Occipital lobe (tissue), 1 donor: ENCODE measurements at regions not wholly inside any gene's neighbourhood (a gene's known extent, or its start where the extent isn't known, plus 50 kb on each side); places are given as distances from the start of the nearest gene placed in this dataset.

Source experiments
- DNase-seq: peaks from one replicate; lab custom pipeline; 2025; lab: John Stamatoyannopoulos, UW

DNA sequence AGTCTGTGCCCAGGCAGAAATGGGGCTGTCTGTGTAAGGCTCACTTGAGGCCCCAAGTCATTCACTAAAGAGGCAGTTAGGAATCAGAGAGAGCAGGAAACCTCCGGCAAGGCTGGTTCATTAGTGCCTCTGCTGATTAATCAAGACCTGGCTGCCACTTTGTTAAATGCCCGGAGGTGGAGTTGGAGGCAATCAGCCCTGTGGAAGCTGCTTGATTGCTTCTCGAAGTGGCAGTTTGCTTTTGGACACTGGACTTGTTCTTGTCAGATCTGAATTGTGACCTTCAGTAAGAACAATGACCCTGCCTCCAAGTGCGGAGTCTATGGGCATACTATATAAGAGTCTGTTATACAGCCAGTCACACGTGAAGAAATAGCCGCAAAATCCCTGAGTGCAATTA lies 183.9 kb upstream of the LINC00305 start:
- no peak for DNase-seq

DNA sequence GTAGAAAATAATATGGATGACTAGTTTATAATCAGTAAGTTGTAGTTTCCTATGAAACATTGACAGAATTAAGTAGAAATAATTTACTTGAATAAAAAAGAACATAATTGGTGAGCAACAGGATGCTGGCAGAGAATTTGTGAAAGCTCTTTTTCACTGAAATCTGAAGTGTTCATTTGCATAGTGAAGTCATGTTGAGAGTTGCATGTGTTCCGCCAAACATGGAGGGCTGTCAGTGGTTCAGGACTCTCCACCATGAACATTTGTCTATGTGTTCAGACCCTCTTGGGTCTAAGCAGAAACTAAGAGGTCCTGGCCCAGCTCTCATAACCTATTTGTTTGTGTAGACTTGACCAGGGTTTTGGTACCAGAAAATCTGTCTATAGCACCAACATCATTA lies 182.5 kb upstream of the LINC00305 start:
- no peak for DNase-seq

DNA sequence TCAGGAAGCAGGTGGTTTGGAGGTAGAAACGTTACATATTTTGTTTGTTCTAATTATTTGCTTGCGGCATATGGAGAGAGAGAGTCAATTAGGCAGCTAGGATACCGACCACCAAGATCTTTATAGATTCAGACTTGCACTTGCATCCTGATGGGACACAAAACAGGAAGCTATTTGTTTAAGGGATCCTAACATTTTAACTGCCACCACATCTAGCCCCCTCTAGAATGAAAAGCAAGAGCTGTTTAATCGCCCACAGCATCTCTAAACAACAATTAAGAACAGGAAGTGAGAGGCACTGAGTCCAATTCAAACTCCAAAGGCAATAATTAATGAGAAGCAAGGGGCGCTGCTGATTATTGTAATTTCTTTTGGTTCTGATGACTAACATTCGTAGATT lies 182.0 kb upstream of the LINC00305 start:
- no peak for DNase-seq

DNA sequence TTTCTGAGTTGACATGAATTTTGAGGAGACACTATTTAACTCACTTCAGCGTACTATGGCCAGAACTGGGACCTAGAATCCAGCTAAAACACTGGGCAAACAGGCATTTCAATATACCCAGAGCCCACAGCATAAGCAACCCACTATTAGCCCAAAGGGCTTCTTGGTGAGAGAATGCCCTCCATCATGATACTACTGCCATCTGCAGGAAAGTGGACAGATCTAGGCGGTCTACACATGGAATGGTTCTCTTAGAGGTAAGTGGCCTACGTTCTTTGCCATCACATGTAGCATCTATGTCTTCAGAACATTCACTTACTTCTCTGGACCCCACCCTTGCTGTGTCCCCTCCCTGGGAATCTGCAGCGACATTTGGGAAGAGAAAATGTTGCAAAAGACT lies 181.3 kb upstream of the LINC00305 start:
- no peak for DNase-seq

DNA sequence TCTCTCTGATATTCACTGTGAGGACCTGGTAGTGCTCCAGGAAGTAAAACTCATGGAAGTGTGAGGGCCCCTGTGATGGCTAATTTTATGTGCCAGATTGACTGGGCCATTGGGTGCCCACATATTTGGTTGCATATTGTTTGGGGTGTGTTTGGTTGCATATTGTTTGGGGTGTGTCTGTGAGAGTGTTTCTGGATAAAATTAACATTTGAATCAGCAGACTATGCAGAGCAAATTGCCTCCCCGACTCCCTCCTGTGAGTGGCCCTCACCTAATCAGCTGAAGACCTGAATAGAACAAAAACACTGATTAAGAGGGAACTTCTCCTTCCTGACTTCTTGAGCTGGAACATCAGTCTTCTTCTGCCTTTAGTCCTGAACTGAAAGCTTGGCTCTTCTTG lies 173.3 kb upstream of the LINC00305 start:
- no peak for DNase-seq

DNA sequence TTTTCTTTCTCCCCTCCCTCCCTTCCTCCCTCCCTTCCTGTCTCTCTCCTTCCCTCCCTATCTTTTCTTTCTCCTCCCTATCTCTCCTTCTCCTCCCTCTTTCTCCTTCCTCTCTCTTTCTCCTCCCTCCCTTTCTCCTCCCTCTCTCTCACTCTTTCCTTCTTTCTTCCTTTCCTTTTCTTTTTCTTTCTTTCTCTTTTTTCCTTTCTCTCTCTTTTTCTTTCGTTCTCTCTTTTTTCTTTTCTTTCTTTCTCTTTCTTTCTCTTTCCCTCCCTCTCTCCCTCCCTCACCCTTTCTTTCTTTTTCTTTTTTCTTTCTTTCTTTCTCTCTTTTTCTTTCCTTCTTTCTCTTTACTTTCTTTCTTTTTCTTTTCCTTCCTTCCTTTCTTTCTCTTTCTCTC lies 169.7 kb upstream of the LINC00305 start:
- DNase-seq, result no peak

DNA sequence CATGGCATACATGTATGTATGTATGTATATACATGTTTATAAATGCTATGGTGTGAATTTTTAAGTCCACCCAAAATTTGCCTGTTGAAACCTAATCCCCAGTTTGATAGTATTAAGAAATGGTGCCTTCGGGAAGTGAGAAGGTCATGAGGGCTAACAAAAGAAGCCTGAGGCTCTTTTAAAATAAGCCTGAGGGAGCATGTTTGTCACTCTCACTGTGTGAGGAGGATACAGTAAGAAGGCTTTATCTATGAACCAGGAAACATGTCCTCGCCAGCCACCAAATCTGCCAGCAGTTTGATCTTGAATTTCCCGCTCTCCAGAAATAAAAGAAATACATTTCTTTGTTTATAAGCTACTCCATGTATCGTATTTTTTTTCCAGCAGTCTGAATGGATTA lies 163.0 kb upstream of the LINC00305 start:
- DNase-seq, result no peak

DNA sequence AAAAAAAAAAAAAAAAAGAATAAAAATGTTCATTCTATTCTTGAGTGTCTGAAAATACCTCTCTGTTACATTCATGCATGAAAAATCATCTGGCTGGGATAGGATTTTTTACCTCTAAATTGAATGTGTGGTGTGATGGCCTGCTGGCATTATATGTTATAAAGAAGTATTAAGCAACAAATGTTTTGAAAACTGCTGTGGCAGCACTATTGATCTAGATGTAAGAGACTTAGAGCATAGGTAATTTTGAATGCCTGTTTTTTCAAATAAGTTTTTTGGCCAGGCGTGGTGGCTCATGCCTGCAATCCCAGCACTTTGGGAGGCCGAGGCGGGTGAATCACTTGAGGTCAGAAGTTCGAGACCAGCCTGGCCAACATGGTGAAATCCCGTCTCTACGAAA lies 147.0 kb upstream of the LINC00305 start:
- no peak for DNase-seq

DNA sequence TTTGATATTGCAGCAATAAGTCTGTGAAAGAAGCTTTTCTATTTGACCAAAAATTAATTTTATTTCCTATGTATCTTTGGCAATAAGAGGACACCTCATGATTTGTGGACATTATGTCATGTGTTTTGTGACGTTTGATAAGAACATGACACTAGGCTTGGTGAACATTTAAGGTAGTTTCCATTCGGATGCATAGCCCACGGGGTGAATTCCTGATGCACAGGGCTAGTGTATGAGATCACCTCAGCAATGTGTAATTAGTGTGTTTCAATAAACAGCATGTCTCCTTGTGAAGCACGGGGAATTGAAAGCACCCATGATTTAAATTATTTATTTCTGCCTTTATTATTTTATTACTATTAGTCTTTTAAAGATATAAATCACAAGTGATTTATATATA lies 146.1 kb upstream of the LINC00305 start:
- DNase-seq, result no peak

DNA sequence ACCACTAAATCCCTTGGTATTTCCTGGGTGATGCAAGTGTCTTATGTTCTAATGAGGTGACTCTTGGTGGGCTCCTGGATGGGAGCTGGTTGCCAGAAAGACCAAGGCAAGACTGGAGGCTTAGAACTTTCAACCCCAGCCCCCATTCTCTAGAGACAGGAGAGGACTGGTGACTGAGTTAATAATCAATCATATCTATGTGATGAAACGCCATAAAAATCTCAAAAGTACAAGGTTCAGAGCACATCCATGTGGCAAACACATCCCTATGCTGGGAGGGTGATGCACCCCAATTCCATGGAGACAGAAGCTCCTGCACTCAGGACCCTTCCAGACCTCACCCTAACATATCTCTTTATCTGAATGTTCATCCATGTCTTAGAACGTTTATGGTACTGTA lies 139.5 kb upstream of the LINC00305 start:
- no peak for DNase-seq

DNA sequence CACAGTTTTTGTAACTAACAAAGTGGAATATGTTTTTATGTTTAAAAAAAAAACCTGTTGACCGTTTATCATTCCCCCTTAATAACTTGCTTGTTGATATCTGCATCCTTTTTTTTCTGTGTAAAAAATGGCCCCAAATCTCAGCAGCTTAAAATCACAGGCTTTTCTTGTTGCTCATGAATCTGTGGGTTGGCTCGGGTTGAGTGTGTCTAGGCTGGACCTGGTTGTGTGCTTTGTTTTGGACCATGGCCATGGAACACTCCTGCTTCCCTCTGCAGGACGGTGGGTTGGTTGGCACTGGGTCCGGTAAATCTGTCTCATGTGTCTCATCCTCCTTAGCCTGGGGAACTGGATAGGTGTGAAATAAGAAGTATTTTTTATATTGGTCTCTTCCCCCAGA lies 139.0 kb upstream of the LINC00305 start:
- no peak for DNase-seq

DNA sequence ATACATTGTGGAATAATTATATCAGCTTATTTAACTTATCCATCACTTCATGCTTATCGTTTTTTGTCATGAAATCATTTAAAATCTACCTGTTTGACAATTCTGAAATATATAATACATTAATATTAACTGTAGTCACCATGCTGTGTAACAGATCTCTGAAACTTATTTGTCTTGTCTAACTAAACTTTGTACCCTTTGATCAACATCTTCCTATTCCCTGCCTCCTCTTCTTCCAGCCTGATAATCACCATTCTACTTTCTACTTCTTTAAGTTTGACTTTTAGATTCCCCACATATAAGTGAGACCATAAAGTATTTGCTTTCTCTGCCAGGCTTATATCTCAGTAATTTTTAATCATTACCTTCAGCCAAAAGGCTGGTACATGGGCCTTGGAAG lies 134.2 kb upstream of the LINC00305 start:
- DNase-seq, result no peak

DNA sequence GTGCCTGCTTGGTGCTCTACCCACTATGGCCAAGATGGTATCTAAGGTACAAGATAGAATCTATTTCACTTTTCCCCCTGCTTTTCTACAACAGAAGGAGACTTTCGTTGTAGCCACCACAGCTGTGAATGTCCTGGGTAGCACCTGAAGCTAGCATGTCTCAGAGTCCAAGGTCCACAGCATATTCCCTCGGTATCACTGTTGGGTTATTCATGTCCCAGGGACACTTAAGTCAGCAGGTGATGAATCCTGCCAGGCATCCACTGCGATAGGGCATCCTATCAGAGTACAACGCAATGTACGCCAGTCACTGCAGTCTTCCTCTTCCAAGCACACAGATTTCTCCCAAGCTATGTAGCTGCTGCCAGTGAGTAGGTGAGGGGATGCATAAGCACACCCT lies 129.1 kb upstream of the LINC00305 start:
- DNase-seq, result no peak

DNA sequence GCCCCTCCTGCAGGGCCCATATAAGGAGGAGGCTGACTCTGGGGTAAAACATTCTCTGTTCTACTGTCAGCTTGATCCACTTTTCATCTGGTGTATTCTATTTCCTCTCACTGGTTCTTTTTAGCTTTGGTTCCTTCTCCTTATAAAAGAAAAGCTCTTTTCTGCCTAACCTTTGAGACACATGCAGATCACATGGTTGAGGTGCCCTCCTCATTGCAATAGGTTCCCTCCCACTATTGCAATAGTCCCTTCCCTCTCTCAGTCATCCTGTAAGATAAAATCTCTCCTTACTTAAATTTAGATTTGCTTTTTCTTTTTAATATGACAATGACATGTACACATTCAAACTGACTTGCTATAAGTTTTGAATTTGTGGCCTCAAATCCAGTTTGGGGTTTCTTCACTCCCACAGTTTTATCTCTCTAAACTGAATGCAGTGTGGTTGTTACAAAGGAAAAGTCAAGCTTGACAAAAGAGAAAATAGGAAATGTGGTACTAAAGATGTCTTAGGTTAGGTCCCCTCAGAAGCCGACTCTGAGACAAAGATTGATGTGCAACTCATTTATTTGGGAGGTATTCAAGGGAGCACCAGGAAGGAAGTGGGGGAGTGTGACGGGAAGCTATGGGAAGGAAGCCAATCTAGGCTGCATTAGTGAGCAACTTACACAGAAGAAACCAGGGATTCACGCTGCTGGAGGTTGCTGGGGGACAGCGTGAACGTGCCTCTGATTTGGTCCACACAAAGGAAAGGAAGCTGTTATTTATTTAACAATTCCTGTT lies 127.6 kb upstream of the LINC00305 start:
- DNase-seq, result no peak

DNA sequence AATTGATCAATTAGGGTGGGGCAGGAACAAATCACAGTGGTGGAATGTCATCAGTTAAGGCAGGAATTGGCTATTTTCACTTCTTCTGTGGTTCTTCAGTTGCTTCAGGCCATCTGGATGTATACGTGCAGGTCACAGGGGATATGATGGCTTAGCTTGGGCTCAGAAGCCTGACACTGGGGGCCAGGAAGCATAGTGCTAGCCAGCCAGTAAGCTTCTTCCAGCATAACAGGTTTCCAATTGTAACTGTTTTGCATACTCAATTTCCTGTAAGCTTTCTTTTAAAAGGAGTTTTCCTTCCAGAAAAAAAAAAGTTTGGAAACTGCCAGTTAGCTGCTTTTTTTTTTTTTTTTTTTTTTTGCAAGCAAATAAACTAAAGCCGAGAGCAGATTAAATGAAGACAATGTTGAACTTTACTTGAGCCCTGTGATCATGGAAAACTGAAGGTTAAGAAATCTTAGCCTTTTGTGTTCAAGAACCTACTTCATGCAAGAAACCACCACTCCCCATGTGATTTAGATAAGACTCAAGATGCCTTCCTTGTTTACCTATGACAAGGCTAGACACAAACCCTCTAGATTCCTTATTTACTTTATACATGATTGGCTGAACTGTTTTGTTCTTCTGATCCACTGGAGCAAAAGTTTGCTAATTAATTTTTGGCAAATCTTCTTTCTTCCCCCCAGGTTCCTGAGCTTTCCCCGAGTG lies 126.9 kb upstream of the LINC00305 start:
- no peak for DNase-seq

DNA sequence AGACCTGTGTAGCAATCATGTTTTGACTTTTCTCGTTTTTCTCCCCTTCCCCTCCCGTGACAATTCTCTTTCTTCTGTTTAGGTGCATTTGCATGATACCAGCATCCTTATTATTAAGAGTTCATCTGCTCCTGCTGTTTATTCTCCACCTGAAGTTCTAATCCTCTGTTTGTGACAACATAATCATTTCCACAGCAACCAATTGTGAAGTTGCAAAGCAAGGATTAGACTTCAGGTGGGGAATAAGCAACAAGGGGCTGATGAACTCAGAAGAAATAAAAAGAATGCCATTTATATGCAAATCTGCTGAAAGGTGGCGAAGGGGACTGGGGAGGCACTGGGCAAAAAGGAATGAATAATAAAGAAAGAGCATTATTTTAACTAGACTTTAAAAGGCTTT lies 124.8 kb upstream of the LINC00305 start:
- DNase-seq, result no peak

DNA sequence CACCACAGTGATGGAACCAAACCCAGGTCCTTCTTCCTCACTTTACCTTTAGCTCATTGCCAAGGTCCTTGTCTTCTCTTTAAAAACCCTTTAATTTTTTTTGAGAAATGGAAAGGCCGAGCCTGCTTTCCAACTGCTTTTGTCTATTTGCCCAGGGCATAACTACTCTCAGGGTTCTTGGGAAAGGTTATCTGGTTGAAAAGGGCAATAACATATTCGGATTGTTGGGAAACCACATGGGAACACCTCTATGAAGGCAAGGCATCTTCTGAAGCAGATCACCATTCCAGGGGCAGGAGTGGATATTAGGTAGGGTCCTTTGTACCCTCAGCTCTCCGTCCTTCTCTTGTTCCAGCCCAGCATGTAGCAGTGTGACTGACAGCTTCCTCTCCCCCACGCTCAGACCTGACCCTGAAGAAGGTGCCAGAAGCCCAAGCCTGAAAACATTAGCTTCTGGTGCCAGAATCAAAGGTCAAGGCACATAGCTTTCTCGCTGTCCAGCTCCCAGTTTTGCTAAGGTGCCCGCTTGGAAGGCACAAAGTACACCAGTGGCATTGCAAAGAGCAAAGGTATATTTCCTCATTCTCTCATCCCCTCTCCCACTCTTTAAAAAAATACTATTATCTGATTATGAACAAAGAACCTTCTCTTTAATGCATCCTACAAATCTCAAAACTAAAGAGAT lies 123.2 kb upstream of the LINC00305 start:
- DNase-seq, result no peak

DNA sequence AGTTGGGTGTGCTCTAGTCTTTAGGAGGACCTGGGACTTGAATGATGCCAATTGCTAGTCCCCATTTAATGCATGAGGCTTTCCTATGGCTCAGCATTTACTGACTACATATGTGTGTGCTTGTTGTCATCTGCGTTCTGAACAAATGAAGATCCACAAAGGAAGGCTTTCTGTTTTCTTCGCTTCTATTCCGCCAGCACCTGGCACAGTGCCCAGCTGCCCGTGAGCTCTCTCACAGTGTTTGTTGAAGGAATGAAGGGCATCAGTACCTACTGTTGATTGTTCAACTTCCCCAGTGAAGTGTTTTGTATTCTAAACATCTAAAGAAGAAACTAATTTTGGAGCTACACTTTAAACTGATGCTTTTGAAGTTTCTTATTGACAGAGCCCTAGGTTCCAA lies 122.4 kb upstream of the LINC00305 start:
- no peak for DNase-seq

DNA sequence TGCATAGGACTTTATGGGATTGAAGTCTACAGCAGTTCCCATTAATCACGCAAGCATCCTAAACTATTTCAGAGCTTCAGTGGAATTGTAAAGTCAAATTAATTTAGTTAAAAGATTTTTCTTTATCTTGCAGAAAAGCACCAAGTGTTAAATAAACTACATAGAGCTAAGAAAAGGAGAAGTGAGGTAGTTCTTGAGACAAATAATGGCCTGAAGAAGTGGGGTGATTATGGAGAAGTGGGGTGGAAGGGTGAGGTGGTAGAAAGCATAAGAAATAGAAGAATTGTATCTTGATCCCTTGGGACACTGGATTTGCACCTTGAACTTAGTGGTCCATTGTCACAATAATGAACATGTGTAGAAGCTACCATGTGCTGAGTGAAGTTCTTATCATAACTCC lies 121.7 kb upstream of the LINC00305 start:
- no peak for DNase-seq

DNA sequence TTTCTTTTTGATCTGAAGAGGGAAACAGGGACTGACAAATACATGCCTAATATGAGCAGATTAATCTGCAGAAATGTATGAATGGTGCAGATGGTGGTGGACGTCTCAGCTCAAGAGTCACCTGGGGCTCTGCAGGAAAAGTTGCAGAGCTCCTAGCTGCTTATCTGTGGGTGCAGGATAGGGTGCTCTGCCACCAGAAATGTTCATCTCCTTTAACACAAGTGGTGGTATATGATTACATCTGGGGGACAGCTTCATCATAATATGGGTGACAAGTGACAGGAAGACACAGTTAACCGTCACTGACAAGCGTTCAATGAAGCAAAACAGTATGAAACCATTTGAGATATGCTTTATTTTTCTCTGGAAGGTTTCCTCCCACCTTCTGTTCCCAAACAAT lies 121.2 kb upstream of the LINC00305 start:
- DNase-seq, result no peak

DNA sequence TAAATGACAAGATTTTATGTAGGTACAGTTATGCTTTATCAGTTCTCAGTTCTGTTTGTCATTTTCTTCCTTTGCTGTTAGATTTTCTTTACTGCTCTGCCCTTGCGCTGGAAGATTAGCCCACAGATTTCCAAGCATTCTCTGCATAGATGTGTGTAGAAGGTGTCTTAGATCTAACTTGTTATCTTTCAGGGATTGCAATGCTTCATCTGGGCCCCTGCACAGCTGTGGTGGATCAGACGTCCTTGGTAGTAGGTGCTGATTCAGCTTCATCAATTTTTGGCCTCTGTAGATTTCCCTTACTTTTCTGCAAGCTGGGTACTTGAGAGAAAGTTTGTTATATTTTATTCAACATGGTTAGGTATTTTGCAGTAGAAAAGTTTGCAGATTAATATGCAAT lies 115.3 kb upstream of the LINC00305 start:
- DNase-seq, result no peak

DNA sequence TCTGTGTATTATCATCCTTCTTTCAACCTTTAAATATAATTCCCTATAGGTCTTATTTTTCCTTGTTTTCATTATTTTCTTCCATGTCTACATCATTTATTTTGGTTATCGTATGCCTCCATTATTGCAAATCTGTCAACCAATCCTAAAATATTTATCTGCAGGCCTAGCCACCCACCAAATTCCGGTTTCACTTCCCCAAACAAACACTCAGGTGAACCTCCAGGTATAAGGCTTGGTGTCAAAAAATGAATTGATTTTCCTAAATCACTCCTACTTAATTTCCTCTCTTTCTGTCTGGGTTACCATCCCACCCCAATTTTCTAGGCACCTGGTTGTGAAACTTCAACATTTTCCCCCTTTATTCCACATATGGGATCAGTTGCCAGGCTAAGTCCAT lies 111.9 kb upstream of the LINC00305 start:
- no peak for DNase-seq

DNA sequence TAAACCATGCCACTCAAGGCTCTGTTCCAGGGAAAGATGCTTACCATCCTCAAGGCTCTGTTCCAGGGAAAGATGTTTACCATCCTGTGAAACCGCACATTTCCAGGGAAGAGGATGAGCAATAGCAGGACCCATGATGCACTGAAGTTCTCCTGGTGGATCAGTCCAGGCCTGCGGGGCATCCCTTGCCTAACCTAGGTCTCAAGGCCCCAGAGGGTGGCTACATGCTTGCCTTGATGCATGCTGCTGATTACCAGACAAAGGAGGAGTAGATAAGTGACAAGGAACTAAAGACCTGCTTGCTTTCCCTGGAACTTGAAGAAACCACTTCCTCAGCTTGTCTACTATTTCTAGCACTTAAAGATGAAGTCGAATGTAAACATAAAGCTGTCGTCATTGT lies 111.0 kb upstream of the LINC00305 start:
- no peak for DNase-seq
